Fibroblast of skin of left quadriceps (primary cell): ENCODE measurements at regions not wholly inside any gene's neighbourhood (a gene's known extent, or its start where the extent isn't known, plus 50 kb on each side); places are given as distances from the start of the nearest gene placed in this dataset.

Experiments
- DNase-seq, 2 experiments: peaks; one replicate each; pipeline ENCODE4 v3.0.0-alpha.2; 2013; ENCODE audit warnings: low read depth in 2 of 2

DNA sequence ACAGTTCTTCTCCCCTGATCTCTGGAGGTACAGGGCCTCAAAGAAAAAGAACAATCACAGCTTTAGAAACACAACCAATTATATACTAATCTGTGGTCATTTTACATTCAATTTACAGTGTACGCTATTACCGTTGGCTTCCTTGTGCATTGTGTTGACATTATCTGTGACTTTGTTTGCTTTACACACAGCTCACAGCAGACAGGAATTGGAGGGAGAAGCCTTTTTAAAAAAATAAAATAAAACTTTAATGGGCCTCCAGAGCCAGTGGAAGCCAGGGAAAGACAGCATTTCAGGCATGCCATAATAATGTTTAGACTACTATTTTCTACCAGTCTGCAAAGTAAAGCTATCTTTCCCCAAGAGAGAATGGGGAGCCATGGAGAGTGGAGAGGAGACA lies 179.0 kb upstream of the ADO start:
- DNase-seq: no peak

DNA sequence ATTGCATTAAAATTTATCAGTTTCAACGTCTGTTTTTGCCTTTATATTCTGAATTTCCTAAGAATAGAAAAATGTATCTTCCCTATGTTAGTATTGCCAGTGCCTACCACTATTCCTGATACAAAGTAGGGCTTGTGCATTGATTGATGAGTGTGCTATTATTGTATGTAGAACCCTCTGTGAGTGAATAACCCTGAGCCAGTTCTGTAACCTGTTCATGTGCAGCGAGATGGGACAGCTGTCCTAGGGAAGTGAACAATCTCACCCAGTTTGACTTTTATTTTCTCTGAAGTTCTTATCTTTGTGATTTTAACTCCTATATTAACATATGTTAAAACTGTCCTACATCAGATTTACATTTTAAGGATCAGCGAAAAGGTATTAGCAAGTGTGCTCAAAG lies 178.4 kb upstream of the ADO start:
- DNase-seq: no peak

DNA sequence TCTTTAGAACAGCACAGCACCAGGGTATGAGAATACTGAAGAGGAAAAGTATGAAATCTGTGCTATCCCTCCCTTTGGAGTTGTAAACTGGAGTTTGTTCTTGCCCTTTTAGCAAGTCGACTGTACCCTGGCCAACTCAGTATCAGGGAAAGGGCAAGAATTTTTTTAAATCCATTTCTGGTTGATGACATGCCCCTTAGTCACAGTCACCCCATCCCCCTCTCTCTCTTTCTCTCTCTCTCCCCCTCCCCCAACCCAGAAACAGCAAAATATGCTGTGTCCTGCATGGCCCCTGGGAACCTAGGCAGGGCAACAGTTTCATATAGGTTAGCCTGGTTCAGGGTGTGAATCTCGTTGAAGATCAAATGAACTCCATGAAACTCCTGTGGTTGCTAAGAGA lies 177.7 kb upstream of the ADO start:
- no peak for DNase-seq

DNA sequence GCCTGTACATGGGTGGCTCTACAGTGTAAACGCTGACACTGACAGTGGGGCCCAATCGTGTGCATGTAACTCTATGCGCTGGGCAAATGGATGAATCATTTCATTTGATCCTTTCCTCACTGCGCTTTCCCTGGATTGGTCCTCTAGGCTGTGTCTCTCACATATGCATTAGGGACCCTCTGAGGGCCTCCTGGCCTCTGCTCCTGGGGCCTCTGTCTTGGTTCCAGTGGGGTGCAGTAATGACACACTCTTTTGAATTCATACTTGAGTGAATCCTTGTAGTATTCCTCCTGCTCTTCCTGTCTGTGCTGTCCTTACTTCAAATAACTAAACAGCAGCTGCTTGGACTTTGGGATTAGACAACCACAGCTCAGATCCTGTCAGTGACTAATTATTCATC lies 176.5 kb upstream of the ADO start:
- no peak for DNase-seq

DNA sequence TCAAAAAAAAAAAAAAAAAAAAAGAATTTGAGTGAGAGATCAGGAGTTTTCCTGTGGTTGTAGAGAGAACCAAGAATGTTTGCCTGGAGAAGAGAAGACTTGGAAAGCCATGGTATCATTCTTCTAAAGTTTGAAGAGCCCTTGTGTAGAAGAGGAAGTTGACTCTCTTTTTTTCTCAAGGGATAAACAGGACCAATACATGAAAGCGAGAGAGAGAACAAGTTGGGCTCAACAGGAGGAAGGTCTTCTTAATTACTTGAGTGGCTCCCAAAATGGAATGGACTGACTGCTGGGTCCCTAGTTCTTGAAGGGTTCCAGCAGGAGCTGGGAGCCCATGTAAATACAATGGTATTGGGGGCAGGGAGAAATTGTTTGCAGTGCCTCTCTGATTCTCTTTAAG lies 173.3 kb upstream of the ADO start:
- DNase-seq: no peak

DNA sequence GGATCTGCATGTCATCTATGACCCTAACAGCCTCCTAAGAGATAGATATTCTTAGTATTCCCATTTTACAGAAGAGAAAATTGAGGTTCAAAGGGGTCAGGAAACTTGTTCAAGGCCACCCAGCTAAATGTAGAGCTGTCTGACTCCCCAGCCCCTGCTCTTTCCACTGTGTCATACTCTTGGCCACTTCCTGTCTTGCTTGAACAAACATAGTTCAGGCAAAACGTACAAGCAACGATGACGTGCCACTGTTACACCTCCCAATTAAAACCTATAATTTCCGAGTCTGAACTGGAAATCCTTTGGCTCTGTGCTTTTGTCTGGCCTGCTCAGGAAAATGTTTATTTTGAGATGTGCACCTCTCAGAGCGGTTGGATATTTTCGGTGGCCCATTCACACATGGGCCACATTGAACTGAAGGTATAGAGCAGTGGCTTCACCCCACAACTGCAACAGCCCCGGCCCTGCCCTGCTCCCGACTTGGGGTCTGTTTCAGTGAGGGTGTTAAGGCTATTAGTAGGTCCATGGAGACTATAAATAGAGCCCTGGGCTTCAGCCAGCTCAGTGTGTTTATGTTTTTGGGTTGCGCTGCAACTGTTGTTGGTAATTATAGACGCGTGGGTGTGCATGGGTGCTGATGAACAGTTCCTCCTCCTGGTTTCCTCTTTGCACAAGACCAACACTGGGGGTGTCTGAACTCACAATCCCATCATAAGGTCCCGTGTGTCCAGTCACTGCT lies 172.3 kb upstream of the ADO start:
- DNase-seq: no peak

DNA sequence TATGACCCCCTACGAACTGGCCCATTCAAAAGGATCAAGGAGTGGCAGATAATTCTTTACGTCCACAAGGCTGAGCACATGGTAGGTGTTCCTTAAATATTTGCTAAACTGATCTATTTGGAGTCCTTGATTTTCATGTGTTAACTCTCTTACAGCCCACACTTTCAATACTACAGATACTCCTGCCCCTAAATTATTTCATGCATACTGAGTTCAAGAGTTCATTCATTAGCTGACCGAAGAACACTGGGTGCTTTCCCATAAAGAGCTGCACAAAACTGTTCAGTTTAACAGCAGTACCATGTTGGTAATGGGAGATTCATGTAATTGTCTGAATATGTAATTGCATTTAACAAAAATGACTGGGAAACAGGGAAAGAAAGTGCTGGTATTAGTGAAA lies 170.5 kb upstream of the ADO start:
- DNase-seq: no peak

DNA sequence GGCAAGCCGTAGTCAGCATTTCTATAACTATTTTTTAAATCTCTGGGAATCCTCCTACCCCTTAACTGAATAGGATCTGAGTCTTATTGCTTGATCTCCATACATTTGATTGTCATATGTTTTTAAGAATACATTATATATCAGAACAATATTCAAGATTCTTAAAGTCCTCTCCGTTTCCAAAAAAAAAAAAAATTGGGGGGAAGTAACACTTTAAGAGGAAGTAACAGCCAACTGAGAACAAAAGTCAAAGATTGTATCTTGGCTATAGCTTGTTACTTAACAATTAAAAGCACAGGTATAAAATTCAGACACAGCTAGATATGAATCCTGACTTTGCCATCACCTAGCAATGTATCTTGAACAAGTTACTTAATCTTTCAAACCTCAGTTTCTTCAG lies 169.9 kb upstream of the ADO start:
- DNase-seq: no peak

DNA sequence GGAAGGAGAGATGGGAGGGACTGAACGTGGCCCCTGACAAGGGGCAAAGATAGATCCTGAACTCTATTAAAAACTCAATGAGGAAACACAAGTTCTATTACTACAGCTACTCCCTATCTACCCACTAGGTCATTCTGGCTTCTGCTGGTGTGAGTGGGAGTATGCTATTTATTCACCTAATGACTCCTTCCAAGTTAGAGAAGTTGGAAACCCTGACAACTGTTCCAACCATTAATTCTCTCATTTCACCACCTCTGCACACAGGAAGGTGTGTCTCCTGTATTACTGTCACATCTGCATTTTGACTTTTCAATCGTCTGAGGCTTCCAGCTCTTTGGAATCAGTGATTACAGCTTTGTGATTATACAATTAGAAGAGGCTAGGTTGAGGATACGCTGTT lies 169.4 kb upstream of the ADO start:
- no peak for DNase-seq

DNA sequence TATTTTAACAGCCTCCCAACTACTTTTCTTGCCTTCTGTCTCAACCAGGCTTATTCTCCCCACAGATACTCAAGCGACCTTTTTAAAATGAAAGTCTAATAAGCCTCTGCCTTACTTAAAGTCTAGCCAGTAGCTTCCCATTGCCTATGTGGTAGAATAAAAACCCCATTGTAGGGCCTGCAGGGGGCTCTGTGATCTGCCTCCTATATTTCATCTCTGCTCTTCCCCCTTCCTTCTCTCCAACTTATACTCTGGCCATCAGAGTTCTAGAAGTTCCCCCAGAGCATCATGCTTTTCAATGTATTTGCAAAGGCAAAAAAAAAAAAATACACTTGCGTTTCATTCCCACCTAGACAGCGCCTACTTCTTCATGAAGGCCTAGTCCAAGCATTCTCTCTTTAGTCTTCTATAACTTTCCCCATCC lies 167.7 kb upstream of the ADO start:
- no peak for DNase-seq

DNA sequence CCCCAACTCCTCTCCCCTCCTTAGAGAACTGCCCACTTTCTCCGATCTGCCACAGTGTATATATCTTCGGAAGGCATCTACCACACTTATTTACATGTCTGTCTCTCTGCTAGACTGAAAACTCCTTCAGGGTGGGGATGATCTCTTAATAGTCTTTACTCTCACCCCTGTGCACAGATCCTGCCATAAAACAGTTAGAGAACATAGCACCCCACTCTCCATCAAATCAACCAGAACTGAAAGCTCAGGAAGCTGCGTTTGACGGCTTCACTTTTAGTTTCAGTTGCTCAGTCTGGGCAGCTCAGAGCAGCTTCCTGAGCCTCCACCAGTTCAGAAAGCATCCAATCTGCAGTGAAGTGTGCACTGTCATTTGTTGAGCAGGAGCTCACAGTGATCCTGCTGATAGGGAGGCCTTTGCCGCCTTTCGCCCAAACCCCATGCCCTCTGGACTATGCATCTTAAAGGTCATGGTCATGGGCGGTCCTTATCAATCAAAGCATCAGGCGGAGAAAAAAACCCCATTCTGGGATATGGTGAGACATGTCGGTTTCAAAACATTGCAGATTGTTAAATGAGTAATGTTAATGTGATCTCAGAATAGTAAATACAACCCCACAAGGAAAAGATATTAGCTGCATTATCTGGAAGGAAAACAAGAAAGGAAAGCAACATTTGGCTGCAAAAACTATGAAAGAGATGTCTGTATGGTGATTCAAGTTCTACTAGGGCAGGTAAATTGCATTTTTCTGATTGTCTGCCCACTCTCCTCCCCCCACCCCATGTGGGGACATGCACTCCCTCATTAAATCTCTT lies 167.1 kb upstream of the ADO start:
- DNase-seq: no peak

DNA sequence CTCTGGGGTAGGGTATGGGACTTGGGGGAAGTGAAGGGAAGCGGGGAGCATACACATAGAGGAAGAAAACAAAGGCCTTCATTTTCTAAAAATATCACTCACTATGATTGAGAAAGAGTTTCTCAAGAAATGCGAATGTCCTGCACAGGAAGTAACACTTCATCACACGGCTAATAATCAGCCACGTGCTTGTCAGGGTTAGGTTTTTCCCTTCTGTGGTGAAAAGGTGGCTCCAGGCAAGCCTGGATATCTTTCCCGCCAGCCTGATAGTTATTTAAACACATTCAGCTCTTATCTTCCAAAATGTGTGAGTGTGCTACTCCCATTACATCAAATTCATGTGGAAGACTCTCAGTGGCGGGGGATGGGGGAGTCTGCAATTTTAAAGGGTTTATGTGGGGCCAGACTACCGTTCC lies 166.4 kb upstream of the ADO start:
- DNase-seq: no peak

DNA sequence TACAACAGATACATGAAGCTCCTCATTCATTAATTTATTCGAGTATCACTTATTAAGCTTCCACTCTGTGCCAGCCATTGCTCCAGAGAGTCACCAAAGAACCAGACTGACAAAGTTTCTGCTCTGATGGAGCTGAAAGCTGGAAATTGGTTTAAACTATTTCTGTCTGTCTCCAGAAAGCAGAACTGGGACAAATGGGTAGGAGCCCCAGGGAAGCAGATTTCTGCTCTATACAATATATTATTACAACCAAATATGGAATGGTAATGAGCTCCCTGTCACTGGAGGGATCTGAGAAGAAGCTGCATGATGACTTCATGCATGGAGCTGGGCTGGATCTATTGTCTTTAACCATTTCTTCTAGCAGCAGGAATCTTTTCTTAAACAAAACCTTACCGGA lies 165.4 kb upstream of the ADO start:
- no peak for DNase-seq

DNA sequence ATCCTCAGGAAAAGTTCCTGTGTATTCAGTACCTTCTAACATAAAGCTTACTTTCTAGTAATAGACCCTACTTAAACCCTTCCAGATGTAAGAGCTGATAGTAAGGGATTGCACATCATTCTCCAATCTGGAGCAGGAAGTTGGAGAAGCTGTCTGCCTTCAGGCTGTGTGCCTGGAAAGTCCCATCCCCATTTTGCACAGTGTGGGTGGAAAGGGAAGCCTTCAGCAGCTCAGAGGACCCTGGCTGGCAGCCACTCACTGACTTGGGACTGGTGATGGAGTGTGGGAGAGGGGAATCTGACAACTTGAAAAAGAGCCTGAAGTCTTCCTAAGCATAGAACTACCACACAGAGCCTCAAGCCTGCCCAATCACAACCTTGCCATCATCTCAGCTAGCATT lies 164.1 kb upstream of the ADO start:
- no peak for DNase-seq

DNA sequence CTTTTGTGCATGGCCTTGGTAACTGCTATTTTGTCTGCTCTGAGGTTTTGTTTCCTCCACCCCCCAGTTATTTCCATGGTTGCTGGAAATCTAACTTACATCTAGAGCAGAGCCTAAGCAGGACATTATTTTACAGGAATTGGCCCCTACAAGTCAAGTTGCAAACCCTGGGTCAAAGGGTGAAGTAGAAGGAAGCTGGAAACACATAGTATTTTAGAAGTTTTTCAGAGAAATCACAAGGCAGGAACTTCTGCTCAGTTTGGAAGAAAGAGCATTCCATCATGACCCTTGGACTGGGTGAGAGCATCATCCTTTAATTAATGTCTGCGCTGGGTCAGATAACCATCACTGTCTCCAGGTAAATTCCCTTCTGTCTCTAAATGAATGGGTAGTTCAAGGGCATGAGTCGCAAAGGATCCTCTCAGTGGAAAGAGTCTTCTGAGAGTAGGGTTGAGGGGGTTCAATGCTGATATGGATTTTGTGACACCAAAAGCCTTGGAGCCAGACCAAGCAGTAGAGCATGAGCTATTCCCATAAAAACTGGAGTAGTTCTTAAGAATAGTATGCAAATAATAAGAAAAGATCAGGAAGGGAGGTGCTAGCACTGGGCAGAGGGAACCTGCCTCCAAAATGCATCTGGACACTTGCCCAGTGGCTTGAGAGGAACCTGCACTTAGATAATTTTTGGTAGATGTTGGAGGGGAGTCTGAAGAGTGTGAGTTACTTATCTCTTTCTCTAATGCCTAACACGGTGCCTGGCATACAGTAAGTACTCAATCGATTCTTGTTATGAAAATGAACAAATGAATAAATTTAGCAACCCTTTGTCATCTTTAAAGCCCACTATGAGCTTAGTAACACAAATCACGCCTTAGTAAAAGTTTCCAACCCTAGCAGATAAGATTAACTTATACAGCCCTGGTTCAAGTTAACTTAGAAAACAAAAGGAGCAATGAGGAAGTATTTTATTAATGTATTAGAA lies 160.6 kb upstream of the ADO start:
- DNase-seq: no peak

DNA sequence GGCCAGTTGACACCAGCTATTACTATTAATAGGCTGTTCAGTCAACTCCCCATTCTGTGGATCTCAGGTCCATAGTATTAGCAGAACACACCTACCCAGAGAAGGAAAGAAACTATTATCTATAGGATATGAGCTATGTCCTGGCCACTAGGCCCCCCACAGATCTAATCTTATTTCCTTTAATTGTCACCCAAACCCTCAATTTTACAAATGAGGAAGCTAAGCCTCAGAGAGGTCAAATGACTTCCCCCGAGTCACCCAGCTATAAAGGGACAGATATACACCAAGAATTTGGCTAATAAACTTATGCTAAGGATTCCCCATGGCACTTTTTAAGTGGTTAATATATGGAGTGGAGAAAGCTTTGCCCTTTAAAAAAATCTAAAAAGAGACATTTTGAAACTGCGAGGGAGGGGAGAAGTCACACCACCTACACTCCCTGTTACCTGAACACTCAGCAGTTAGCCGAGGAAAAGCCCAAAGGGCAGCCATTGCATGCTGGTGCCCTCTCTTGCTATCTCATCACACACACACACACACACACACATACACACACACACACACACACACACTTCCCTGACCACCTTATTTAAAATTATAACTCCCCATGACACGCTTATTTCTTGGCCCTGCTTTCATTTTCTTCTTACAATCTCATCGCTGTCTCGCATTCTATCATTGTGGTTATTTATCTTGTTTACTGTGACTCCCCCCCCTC lies 157.0 kb upstream of the ADO start:
- no peak for DNase-seq

DNA sequence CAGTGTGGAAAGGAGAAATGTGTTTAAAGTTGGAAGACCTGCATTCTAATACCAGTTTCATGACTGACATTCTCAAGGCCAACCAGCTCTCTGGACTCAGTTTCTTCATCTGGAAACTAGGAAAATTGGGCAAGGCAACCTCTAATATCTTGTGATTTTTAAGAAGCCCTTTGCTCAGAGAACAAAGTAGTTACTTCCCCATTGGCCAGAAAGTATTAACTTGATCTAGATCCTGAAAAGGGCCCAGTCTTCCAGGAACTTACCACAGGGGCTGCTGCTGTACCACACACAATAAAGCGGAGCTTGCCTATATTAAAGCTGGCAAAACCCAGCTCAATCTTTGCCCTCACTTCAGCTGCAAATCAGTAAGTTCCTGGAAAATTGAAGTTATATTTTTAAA lies 155.6 kb upstream of the ADO start:
- DNase-seq: no peak

DNA sequence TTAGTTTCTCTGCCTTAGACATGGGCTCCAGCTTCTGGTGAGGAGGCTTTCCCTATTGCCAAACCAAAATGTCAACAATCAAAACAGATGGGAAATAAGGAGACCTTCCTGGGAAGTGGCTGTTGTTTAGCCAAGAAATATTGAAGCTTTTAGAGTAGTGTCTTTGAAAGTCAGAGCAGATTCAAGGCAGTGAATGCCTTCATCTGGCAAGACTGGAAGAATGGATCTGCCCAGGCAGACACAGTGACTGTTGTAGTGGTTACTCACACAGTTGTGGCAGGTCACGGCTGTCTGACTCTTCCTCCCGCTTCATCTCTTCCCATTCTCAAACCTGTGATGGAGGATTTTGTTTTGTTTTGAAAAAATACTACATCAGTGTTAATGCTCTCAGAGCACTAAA lies 154.1 kb upstream of the ADO start:
- DNase-seq: no peak

DNA sequence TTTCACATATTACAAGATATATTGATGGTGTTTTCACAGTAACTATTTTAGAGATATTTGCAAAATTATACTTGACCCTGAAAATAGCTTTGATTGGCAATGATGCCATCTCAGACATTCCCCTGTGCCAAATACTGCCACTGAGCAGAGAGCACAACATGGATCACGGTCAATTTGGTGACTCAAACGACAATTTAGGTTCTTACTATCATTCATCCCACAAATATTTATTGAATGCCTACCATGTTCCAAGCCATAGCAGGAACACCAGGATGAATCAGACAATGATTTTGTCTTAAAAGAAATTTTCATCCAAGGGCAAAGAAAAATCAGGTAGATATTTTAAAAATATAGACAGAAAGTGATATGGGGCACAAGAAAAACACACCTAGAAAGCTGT lies 153.2 kb upstream of the ADO start:
- DNase-seq: no peak

DNA sequence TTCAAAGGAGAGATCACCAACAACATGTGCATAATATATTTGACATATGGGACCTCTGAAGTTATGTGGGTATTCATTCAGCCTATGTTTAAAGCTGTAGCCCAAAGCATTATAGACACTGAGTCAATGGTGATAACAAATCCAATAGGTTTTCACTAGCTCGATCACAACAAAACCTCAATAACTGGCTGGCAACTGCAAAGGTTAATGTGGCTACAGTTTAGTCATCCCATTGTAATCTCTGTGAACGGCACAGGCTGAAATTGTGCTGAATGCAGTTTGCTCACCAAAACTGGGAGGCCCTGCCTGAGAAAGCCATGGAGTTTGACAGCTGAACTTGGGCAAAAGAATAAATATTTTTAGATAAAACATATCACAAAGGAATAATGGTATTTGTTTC lies 152.4 kb upstream of the ADO start:
- DNase-seq: no peak

DNA sequence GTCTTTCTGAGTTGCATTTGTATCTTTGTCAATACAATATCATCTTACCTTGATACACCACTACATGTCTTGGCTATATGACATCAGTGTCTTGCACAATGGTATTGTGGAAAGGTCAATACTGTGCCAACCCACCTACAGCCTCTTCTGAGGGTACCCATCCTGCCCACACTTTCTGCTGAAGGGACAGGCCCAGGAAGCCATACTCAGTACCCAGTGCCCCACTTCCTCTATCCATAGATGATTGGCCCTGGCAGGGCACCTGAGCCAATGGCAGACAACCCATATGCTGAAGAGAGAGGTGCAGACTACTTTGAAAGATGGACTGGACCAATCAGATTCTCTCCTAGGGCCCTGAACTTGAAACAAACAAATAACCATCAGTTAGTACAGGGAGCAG lies 152.0 kb upstream of the ADO start:
- DNase-seq: no peak

DNA sequence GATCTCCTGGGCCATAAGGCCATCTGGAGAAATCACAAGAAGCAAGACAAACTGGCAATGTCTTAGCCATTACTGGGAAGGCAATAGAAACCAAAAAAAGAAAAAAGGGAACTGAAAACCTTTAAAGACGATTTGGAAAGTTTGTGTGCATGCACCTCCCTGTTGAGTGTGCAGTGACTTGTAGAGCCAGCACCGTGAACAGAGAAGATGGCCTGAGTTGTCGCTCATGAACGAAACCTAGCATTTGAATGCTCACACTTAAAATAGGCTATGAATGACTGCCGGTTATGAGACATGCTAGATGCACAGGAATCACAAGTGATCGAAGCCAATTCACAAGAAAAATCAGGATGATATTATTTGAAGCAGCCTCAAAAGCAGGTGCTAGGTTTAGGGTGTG lies 151.3 kb upstream of the ADO start:
- no peak for DNase-seq
